ENCODE measurements at regions not wholly inside any gene's neighbourhood (a gene's known extent, or its start where the extent isn't known, plus 50 kb on each side); places are given as distances from the start of the nearest gene placed in this dataset.

DNA sequence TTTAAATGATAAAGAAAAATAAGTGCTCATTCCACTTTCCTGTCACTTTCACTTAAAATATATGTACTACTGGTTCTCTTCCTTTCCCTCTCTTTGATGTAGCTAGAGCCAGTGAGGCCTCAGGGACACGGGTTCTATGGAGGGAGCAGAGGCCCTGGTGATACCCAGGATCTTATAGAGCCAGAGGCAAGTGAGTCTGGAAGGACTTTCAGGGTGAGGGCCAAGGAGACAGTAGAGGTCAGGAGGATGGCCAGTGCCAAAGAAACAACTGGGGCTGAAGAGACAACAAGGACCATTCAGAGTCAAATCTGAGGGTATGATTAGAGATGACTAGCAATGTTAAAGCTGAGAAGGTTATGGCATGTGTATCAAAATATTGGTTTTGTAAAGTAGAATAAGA lies 124.1 kb upstream of the GOLGA6L6 start:
- Mint-ChIP-seq H3K36me3 (ENCODE audit: insufficient read depth, unreplicated experiment) (no peaks in the 10 kb centered on the region), H3K4me1 (ENCODE audit: low read depth, unreplicated experiment) (no peaks in the 10 kb centered on the region), H3K27me3 (ENCODE audit: insufficient read depth, unreplicated experiment) (no peaks in the 10 kb centered on the region), H3K27ac (ENCODE audit: unreplicated experiment) (no peak overlapping the region), H3K9me3 (ENCODE audit: unreplicated experiment) (no peaks in the 10 kb centered on the region), H3K4me3 (ENCODE audit: unreplicated experiment) (no peak overlapping the region)
- H3K36me3 ChIP-seq (ENCODE audit: control insufficient read depth, insufficient read depth, low read length) = no peaks in the 10 kb centered on the region
- intact Hi-C loops (cut with micrococcal nuclease; ENCODE audit: unreplicated experiment) = no loop called here
- H3K27me3 ChIP-seq (replicated peaks; ENCODE audit: control insufficient read depth, insufficient read depth, low read length) = no peaks in the 10 kb centered on the region
- TF ChIP-seq, protein P1, sequence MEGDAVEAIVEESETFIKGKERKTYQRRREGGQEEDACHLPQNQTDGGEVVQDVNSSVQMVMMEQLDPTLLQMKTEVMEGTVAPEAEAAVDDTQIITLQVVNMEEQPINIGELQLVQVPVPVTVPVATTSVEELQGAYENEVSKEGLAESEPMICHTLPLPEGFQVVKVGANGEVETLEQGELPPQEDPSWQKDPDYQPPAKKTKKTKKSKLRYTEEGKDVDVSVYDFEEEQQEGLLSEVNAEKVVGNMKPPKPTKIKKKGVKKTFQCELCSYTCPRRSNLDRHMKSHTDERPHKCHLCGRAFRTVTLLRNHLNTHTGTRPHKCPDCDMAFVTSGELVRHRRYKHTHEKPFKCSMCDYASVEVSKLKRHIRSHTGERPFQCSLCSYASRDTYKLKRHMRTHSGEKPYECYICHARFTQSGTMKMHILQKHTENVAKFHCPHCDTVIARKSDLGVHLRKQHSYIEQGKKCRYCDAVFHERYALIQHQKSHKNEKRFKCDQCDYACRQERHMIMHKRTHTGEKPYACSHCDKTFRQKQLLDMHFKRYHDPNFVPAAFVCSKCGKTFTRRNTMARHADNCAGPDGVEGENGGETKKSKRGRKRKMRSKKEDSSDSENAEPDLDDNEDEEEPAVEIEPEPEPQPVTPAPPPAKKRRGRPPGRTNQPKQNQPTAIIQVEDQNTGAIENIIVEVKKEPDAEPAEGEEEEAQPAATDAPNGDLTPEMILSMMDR (IDR thresholded peaks at IDR 0.05; ENCODE audit: insufficient read depth in 1 of 2, low read depth in 1 of 2, low read length in 1 of 2, severe bottlenecking in 1 of 2, unreplicated experiment in 1 of 2) = no peak
- peak in 1 of 2 experiments; percentile 40 for DNase-seq
- CTCF ChIA-PET = no interaction called here
- H3K9me3 ChIP-seq = peaks cover 3% of the 10 kb centered on the region; the same call in 1 of the 2 replicates
- no peaks in the 10 kb centered on the region for H3K4me1 ChIP-seq
- POLR2A ChIA-PET = no interaction called here
- no TSS peak for BruUV-seq (replicated peaks)
- no peak overlapping the region for H3K4me3 ChIP-seq (ENCODE audit: low read depth, low read length)

DNA sequence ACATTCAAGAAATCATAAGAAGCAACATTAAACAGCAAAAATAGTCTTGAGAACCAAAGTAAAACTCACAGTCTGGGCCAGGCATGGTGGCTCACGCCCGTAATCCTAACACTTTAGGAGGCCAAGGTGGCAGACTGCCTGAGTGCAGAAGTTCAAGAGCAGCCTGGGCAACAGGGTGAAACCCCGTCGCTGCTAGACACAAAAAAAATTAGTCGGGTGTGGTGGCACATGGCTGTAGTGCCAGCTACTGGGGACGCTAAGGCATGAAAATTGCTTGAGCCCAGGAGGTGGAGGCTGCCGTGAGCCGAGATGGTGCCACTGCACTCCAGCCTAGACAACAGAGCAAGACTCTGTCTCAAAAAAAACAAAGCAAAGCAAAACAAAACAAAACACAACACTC lies 117.7 kb upstream of the GOLGA6L6 start:
- Mint-ChIP-seq H3K36me3 (ENCODE audit: insufficient read depth, unreplicated experiment) (no peaks in the 10 kb centered on the region), H3K9me3 (ENCODE audit: unreplicated experiment) (no peaks in the 10 kb centered on the region), H3K27ac (ENCODE audit: unreplicated experiment) (no peak overlapping the region), H3K27me3 (ENCODE audit: insufficient read depth, unreplicated experiment) (no peaks in the 10 kb centered on the region), H3K4me1 (ENCODE audit: low read depth, unreplicated experiment) (no peaks in the 10 kb centered on the region), H3K4me3 (ENCODE audit: unreplicated experiment) (no peak overlapping the region)
- no peaks in the 10 kb centered on the region for H3K4me1 ChIP-seq
- no peak overlapping the region for H3K4me3 ChIP-seq (ENCODE audit: low read depth, low read length)
- no TSS peak for BruUV-seq (replicated peaks)
- H3K36me3 ChIP-seq (ENCODE audit: control insufficient read depth, insufficient read depth, low read length) = no peaks in the 10 kb centered on the region
- H3K27me3 ChIP-seq (replicated peaks; ENCODE audit: control insufficient read depth, insufficient read depth, low read length) = no peaks in the 10 kb centered on the region
- ChIA-PET POLR2A (no interaction called here), CTCF (no interaction called here)
- peak in 1 of 2 experiments; percentile 45 for DNase-seq
- H3K9me3 ChIP-seq = no peaks in the 10 kb centered on the region
- TF ChIP-seq, protein P1 (IDR thresholded peaks at IDR 0.05; ENCODE audit: insufficient read depth in 1 of 2, low read depth in 1 of 2, low read length in 1 of 2, severe bottlenecking in 1 of 2, unreplicated experiment in 1 of 2) = no peak
- intact Hi-C loops (cut with micrococcal nuclease; ENCODE audit: unreplicated experiment) = no loop called here

DNA sequence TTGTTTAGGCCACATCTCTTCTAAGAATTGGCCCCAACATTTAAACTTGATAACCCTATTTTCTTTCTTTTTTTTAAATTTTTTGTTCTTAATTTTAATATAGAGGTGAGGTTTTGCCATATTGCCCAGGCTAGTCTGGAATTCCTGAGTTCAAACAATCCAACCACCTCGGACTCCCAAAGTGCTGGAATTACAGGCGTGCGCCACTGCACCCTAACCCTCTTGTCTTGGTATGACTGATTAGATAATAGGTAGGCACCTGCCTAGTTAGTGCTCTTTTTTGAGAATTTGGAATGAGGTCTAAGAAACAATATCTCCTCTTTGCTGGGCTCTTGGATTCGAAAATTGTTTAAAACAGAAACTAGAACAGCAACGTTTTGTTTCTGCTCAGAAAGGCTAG lies 116.4 kb upstream of the GOLGA6L6 start:
- H3K27me3 Mint-ChIP-seq (ENCODE audit: insufficient read depth, unreplicated experiment) = no peaks in the 10 kb centered on the region
- no peaks in the 10 kb centered on the region for H3K36me3 Mint-ChIP-seq (ENCODE audit: insufficient read depth, unreplicated experiment)
- no TSS peak for BruUV-seq (replicated peaks)
- no peak overlapping the region for H3K4me3 ChIP-seq (ENCODE audit: low read depth, low read length)
- H3K36me3 ChIP-seq (ENCODE audit: control insufficient read depth, insufficient read depth, low read length) = no peaks in the 10 kb centered on the region
- H3K4me1 Mint-ChIP-seq (ENCODE audit: low read depth, unreplicated experiment) = no peaks in the 10 kb centered on the region
- TF ChIP-seq, protein P1 (IDR thresholded peaks at IDR 0.05; ENCODE audit: insufficient read depth in 1 of 2, low read depth in 1 of 2, low read length in 1 of 2, severe bottlenecking in 1 of 2, unreplicated experiment in 1 of 2) = no peak
- ChIA-PET POLR2A (no interaction called here), CTCF (no interaction called here)
- no peaks in the 10 kb centered on the region for H3K9me3 ChIP-seq
- H3K27ac Mint-ChIP-seq (ENCODE audit: unreplicated experiment) = no peak overlapping the region
- intact Hi-C loops (cut with micrococcal nuclease; ENCODE audit: unreplicated experiment) = no loop called here
- H3K4me1 ChIP-seq = no peaks in the 10 kb centered on the region
- H3K9me3 Mint-ChIP-seq (ENCODE audit: unreplicated experiment) = no peaks in the 10 kb centered on the region
- no peaks in the 10 kb centered on the region for H3K27me3 ChIP-seq (replicated peaks; ENCODE audit: control insufficient read depth, insufficient read depth, low read length)
- H3K4me3 Mint-ChIP-seq (ENCODE audit: unreplicated experiment) = no peak overlapping the region
- no peak for DNase-seq

Data from Caco-2 (cell line).